ENCODE measurements at regions not wholly inside any gene's neighbourhood (a gene's known extent, or its start where the extent isn't known, plus 50 kb on each side); places are given as distances from the start of the nearest gene placed in this dataset.

- no peak for TF ChIP-seq CTCF (IDR thresholded peaks at IDR 0.05)
- TF ChIP-seq POLR2A (IDR thresholded peaks at IDR 0.05) = no peak
Observed at GRCh38 chr9:129289131-129289731, 111.2 kb upstream of the IER5L start.
